SK-MEL-5 (cell line): ENCODE measurements at regions not wholly inside any gene's neighbourhood (a gene's known extent, or its start where the extent isn't known, plus 50 kb on each side); places are given as distances from the start of the nearest gene placed in this dataset.

Experiments
- DNase-seq: peaks from one replicate; pipeline ENCODE4 v3.0.0-alpha.2; 2016; ENCODE audit warnings: low read depth, low spot score
- in situ Hi-C: cut with HindIII; loops from 2 replicates; pipeline ENCODE4 v1.10.0; 2016; ENCODE audit warnings: low sequenced_read_pairs, high pct_unique_total_duplicates, low pct_unique_long_range_greater_than_20kb

DNA sequence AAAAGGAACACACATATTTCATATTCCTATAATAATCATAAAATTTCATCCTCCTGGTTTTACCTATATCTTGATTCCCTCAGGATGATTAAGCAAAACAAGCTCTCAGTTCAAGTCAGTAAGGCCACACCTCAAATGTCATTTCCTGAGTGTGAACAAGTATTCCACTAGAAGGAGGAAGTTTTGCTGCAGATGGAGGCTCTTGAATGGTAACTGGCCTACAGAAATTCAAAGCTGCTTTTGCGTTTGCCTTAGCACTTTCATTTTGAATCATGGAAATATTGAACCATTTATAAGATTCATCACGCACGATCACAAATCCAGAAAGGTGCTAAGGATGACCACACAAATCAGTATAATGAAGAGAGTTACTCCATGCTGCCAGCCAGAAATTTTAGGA is 254.4 kb upstream of the CXXC4 start:
- in situ Hi-C loops: no loop called here
- DNase-seq: no peak

DNA sequence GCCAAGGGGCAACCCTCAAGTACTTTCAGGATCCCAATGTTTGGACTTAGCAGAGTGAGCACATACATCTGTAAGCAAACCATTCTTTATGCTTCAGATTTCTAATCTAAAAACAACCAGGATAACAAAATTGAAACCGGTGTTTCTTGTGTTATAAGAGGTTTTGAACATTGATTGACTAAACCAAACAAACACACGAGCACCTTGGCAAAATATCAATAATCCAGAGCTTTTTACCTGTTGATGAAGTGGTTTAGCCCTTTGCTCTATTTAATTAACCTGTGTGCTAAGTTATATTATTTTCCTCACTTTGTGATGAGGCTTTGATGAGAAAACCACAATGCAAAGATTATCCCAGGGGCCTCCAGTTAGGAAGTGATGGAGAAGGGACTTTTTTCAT is 255.3 kb upstream of the CXXC4 start:
- no peak for DNase-seq
- in situ Hi-C loops: no loop called here

DNA sequence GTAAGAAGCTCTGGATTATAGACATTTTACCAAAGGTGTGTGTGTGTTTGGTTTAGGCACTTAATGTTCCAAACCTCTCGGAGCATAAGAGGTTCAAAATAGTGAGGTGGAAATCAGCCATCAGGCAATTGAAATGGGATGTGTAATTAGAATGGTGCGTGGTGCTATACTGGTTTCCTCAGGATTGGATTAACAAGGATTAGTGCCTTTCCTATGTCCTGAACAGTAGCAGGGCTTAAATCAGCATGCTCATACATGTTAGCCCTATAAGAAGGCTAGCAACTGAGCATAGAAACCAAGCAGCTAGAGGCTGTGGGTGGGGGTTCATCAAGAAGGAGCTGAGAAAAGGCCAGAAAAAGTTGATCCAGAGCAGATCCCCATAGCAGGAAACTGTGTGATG is 256.8 kb upstream of the CXXC4 start:
- no peak for DNase-seq
- in situ Hi-C loops: no loop called here

DNA sequence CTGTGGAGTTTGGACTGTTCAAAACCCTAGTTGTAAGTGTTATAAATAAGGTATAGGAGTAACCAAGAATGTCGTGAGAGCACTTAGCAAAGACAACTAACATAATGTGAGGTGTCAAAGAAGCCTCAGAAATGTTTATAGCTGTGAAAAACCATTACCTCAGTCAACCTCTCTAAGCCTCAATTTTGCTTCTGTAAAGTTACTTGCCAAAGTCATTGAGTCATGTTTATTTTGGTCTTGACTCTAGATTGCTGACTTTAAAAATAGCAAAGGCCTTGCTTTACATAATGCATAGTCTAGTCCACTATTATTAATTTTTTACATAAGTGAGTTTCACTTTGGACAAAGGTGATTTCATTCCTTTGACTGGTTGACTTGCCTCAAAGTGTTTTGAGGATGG is 257.6 kb upstream of the CXXC4 start:
- in situ Hi-C loops: no loop called here
- DNase-seq: no peak

DNA sequence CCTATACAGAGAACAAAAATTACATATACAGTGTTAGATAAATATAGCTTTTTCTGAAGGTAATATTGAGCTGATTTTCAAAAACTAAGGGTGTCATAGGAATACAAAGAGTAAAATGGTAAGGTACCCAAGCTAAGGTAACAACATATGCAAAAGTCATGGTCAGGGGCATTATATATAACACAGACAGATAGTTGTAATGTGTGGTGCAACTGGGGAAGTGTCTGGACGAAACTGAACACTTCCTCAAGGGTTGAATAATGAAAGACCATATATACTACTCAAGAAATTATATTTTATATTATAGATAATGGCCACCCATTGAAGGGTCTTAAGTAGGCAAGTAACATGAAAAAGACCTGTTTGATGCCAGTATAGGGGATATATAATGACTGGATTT is 262.1 kb upstream of the CXXC4 start:
- in situ Hi-C loops: no loop called here
- no peak for DNase-seq

DNA sequence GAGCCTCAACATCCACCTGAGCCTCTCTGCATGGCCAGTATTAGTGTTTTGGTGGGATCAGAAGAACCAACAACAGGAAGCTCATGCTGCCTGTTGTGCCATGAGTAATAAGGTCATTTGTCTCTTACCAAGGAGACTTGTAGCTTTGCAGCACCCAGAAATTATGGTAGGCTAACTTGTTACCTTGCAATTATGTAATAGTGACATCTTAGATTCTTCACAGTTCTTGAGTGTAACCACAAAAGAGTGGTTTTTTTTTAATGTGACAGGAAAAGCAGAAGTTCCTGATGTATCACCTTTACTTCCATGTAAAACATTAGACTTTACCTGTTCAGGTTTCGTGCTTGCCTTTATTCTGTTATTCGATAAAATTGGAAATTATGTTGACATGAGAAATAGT is 263.9 kb upstream of the CXXC4 start:
- DNase-seq: no peak
- in situ Hi-C loops: no loop called here

DNA sequence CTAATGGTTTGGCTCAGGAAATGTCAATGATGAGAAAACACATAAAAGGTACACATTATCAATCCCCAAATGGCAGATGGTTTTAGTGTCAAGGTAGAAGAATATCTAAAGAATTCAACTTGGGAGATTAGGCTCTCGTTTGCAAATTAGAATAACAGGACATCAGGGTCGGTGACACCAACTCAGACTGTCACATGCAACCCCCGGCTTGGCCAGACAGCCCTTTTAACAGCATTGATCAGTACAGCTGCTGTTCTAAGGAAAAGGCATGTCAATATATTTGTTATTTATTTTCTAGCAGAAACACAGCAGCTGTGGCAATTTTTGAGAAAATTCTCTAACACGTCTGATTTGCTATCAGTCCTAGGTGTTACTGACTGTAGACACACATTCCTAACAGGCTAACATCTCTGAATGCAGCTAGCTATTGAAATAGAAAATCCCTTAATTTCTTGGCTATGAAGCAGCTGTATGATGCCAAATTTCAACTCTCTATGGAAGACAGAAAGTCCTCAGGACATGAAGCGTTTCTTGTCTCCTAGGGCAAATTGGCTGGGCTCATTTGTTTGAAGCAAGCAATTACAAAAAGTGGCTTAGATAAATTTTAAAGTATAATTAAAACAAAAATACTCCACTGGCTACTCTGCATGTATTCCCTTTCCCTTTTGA is 269.0 kb upstream of the CXXC4 start:
- in situ Hi-C loops: no loop called here
- DNase-seq: no peak

DNA sequence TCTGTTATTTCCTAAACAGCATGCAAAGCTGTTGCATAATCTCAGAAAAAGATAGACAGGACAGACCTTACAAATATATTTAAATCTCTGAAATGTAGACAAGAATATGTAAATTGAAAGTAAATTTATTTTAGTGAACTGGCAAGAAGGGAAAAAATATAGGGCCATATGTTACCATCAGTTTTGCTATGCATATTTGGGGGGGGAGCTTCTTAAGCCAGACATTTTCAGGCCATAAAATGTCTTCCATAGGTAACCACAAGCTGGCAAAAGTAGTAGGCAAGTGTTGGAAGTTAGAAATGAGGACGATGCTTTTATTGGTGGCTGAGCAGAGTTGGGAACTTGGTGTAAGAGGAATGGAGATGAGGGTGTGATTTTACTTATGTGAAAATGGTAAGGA is 272.0 kb upstream of the CXXC4 start:
- in situ Hi-C loops: no loop called here
- DNase-seq: no peak

DNA sequence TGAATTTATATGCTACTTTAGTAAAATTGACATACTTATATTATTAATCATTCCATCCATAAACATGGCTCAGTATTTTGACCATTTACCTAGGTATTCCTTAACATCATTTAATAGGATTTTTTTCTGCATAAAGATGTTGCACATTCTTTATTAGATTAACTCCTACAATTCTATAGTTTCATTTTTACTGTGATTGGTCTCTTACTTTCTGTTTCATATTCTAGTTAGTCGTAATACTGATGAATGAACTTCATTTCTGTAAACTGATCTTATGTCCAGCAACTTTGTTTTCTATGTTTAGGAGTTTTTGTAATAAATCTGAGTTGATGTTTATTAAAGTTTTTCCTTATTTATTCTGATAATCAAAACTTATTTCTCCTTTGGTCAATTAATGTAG is 278.2 kb upstream of the CXXC4 start:
- DNase-seq: no peak
- in situ Hi-C loops: no loop called here

DNA sequence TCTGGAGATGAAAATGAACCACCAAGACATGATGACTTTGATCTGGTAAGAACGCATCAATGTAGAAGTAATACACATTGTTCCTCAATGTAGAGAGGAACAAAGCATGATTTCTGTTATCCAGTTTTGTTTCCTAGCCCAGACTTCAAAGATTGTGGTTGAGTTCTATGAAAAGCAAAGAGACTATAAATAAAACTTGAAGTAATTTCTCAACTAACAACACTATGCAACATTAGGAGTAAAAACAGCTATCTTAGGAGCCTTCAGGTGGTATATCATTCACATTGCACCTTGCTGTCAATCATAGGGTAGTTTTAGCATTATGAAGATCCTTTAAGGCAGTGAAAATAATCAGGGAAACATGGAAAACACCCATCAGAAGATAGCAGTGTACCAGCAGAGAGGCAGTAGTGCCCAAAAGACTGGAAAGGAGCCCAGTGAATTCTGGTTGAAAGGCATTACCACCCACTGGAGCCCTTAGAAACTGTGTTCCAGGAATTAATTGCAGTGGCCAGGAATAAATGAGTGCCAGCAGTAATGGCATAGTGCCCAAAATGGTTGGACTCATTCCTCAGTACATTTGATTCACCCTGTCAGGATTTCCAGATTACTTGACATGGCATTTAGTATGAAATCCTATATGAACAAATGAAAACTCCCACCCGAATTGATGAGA is 300.7 kb upstream of the CXXC4 start:
- DNase-seq: no peak
- in situ Hi-C loops: no loop called here

DNA sequence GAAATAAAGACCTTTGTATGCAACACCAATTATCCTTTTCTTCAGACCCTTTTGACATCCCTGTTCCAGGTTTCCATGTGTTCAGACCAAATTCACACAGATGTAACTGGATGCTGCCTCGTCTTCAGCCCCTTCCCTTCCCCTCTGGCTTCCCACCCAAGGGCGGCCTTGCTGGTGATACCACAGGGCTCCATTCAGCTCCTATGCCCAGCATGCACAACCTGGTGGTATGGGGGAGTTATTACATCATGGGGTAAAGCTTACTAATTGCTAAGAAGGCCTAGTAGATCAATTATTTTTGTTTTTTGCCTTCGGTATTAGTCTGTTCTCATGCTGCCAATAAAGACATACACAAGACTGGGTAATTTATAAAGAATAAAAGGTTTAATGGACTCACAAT is 317.0 kb upstream of the CXXC4 start:
- DNase-seq: peak; percentile 3

DNA sequence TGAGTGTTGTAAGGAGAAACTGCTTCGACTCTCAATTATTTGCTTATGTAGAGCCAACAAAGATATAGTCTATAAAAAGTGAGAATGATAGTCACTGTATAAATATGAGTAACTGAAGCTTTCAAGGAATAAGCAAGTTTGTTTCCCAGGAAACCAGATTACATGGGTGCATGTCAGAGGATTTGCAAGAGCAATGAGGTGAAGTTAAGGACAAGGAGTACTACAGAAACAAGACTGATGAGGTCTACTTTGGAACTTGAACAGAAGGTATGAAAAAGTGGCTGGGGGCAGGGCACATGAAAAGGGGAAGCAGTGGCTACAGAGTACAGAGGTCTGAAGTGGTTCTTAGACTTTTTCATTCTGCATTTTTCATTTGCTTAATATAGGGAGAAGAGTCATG is 321.0 kb upstream of the CXXC4 start:
- DNase-seq: no peak
- in situ Hi-C loops: no loop called here

More for the DNA sequence above, 317.0 kb upstream of the CXXC4 start:
- in situ Hi-C loops: no loop called here

DNA sequence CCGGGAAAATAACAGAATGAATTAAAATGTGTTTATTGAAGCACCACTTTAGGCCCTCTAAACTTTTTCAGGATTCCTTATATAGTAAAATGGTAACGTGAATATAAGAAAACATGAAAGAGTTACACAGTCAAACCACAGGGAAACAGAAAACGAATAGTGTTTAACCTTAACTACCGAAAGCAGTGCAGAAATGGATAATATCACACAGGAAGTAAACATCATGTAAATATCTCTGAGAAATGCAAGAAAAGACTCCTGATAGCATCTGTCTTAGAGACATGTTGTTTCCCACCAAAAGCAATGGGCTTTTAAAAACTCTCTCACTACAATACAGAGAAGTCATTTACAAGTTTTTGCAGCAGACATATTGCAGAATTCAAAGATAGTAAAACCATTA is 323.9 kb upstream of the CXXC4 start:
- DNase-seq: no peak
- in situ Hi-C loops: no loop called here

DNA sequence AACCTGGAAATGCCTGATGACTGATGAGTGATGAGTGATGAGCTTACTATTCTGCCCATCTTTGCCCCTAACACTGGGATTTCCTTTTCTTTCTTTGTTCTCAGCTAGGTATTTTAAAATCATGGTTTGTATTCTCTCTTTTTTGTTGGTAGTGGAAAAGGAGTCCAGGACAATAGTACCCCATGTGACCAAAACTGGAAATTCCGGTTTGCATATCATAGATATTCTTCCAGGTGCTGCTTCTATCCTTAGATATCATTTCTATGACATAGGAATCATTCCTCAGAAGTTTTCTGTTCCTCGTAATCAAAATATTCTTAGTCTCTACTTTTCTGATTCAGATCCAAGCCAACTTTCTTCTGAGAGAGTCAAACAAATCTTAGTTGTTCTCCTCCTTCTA is 320.5 kb upstream of the TET2 start:
- in situ Hi-C loops: no loop called here
- no peak for DNase-seq

DNA sequence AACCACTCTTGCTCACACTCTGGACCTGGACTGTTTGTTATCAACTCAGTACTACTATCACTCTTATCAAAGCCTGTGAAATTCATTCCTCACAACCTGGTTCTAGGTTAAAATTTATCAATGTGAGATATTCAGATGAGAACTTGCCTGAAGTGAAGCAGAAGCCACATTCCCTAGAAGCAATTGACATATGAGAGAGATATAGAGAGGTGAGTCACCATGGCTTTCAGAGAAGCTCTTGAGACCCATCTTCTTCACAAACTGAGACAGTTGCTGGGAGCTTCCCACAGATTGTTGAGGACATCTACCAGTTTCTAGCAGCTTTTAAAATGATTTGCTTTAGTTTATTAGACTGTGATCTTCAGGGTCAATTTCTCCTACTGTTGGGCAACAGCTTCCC is 316.9 kb upstream of the TET2 start:
- DNase-seq: no peak
- in situ Hi-C loops: no loop called here

DNA sequence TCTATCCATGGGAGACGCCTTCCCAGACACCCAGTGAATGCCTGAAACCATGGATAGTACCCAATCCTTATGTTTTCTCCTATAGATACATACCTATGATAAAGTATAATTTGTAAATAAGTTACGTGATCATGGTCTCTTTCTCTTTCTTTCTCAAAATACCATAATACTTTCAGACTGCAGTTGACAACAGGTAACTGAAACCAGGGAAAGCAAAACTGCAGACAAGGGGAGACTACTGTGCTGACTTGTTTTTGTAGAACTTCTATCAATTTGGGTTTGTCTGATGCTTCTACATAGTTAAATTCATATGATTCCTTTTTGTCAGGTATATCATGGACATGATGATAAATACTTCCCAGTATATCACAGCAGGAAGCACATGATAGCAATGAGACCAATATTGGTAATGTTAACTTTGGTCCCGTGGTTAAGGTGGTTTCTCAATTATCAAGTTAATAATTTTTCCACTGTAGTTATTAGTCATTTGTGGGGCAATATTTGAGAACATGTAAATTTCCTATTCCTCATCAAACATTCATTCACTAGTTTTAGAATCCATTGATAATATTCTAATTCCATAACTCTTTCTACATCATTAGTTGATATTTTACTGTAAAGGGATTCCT is 298.0 kb upstream of the TET2 start:
- no peak for DNase-seq
- in situ Hi-C loops: no loop called here

DNA sequence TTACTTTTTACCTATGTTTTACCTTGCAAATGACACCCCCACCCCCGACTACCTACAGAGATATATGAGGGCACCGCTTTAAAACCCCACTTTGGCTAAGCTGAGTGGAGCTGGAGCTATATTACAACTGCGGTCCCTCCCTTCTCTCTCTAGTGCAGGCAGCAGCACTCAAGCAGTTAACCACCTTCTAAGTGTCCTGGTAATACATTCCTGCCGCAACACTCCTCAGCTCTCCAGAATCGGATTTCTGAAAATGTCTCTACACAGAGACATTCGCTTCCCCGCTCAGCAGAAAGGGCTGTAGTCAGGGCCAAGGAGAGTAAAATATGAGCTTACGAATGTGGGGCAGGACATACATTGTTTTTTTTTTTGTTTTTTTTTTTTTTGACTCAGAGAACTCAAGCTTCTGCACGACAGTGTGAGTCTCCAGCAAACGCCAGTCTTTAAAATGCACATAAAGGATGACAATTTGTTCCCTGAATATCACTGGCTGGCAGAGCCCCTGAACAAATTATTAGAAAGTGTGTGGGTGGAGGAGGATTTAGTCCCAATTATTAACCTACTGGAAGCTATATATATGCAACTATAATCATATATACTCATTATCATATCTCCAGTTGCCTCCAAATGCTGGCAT is 287.0 kb upstream of the TET2 start:
- no peak for DNase-seq
- in situ Hi-C loops: loop anchor here (25.0 kb wide), 1 partner anchor 847 kb away; no protein-coding TSS in a partner anchor

DNA sequence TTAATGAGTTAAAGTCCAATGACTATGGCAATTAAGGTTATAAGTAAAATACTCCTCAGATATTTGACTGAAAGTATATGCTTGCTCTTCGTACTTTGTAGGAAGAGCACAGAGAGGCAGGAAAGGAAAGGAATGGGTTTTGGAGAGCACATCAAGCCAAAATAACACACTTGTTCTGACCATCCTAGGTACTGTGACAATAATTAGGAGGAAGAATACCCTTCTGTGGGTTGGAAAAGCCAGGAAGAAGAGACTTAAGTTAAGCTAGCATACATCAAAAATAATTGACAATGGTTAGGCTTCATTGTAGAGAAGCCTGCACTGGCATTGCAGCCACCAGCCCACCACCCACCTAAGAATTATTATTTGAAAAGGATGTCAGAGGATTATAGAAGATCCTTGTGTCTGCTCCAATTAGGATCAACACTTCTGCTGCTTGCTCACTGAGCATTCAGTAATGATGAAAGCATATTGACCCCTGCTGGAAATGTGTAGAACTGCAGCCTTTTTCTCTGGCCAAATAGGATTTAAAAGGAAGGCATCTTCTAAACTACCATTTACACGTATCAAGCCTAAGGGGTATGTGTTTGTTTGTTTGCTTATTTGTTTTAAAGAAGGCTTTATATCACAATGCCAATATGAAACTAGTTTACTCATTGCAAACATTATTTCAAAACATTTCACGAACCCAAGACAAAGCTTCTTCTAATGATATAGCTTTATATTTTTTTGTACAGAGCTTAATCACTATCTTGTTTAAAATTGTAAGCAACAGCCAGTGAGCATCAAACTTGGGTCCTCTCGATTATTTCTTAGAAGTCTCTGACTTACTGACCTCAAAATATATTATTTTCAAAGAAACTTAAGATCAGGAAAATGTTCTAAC is 286.2 kb upstream of the TET2 start:
- in situ Hi-C loops: loop anchor here (25.0 kb wide), 1 partner anchor 848 kb away; no protein-coding TSS in a partner anchor
- DNase-seq: peak; percentile 81
